GM19238 (cell line): ENCODE measurements at regions not wholly inside any gene's neighbourhood (a gene's known extent, or its start where the extent isn't known, plus 50 kb on each side); places are given as distances from the start of the nearest gene placed in this dataset.
"Not testable (repeated sequence)": the region's sequence is repeated elsewhere in the genome, so short reads cannot be mapped to it uniquely, and the experiment has no call there.

Experiments
- DNase-seq: peaks from one replicate; pipeline ENCODE4 v3.0.0; 2011; ENCODE audit warnings: low spot score; ENCODE audit not compliant: insufficient read length

DNA sequence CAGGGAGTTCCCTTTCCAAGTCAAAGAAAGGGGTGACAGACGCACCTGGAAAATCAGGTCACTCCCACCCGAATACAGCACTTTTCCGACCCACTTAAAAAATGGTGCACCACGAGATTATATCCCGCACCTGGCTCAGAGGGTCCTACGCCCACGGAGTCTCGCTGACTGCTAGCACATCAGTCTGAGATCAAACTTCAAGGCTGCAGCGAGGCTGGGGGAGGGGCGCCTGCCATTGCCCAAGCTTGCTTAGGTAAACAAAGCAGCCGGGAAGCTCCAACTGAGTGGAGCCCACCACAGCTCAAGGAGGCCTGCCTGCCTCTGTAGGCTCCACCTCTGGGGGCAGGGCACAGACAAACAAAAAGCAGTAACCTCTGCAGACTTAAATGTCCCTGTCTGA is 277.8 kb upstream of the ARHGAP42 start:
- not testable (repeated sequence) for DNase-seq

DNA sequence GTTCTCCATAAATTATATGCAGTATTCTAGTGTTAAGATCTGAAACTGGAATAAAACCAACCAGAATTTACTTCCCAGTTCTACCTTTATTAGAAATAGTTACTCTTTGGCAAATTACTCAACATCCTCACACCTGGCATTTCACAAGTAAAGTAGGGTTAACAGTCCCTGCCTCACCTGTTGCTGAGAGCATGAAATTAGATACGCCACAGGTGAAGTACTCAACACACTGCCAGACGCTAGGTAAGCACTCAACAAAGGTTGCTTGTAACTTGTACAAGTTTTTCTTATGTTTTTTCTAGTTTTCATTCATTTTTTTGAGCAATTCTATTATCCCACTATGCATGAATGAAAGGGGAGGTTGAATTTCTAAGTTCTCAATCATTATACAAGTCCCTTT is 267.6 kb upstream of the ARHGAP42 start:
- no peak for DNase-seq

DNA sequence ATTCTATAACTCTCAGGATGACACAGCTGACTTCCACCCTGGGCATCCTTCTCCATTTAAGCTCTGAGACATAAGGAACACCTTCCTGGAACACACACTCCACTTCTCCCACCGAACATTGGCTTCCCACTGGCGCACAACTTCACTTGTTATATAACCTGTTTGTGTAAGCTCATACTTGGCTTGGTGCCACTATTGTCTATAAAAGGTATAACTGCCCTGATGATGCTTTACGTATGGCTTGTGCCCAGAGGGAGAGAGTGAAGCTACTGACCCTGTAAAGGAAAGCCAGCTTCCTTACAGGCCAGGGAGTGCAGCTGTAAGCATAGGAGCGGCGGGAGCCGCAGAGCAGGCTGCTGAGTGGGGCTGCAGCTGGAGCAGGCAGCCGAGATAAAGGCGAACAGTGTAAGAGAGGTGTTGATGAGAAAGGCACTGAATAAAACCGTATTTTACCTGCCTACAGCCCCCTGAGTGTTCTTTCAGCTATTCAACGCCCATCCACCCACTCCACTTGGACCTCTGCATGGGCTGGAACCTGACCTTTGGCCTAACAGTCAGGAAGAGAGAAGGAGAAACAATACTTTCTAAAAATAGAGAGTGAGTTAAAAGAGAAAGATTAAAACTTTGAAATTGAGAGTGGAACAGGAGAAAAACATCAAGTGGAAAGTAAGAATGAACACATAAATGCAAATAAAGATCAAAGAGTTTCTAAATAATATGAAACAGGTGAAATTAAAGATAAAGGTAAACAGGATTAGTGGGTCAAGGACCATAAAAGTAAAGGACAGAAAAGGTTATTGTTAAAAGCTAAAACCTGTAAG is 252.1 kb upstream of the ARHGAP42 start:
- DNase-seq: no peak

DNA sequence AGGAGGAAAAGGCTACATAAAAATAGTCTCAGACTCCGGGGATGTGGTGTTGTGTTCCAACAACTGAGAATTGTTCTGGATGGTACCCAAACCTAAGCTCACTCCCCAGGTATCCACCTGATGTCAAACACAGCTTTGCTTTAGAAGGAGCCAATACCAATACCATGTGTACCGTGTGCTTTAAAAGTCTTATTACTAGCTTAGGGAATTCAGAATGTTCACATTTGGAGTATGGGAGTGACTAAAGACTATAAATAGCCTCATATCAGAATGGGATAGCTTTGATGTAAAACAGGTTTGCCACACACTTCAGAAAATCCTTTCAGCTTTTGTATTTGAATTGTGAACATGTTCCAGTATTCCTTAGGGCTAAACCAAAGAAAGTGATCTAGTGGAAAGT is 248.7 kb upstream of the ARHGAP42 start:
- no peak for DNase-seq

DNA sequence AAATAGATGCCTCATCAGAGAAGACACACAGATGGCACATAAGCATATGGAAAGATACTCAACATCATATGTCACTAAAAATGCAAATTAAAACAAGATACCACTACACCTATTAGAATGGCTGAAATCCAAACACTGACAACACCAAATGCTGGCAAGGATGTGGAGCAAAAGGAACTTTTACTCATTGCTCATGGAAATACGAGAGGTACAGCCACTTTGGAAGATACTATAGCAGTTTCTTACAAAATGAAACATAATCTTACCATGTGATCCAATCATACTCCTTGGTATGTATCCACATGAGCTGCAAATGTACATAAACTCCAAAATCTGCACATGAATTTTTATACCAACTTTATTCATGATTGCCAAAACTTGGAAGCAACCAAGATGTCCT is 246.0 kb upstream of the ARHGAP42 start:
- no peak for DNase-seq

DNA sequence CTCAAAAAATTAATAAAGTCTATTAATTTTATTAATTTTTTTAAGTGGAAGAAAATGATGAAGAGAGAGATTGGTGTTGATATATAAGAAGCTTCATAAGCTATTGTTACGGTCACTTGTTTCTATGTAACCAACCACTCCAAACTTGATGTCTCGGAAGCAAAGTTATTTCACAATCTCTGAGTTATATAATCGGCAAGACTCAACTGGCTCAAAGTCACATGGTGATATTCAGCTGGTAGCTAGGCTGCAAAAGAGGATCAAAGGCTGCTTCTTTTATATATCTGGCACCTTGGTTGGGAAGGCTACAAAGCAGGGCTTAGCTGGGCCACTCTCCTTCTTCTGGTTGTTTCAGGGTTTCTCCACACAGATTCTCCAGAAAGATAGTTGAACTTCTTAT is 245.1 kb upstream of the ARHGAP42 start:
- DNase-seq: no peak

DNA sequence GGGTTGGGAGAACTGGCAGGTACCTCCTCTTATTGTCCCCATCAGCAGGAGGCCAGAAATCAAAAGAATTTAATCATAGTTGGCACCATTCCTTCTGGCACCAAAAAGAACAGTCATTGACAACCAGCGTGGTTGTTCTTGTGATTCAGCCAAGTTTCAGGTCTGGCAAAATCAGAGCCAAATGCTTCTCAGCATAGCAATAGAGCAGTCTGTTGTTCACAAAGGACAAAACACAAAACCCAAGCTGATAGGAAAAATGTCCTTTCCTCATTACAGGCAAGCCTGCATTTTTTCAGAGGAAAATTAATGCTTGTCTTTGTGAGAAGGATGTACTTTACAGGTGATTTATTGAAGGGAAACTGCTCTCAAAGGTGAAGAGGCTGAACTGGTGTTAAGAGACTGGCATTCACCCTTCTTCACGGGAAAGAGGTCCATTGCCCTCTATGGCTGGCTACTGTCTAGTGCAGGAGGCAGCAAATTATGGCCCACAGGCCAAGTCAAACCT is 241.8 kb upstream of the ARHGAP42 start:
- no peak for DNase-seq

DNA sequence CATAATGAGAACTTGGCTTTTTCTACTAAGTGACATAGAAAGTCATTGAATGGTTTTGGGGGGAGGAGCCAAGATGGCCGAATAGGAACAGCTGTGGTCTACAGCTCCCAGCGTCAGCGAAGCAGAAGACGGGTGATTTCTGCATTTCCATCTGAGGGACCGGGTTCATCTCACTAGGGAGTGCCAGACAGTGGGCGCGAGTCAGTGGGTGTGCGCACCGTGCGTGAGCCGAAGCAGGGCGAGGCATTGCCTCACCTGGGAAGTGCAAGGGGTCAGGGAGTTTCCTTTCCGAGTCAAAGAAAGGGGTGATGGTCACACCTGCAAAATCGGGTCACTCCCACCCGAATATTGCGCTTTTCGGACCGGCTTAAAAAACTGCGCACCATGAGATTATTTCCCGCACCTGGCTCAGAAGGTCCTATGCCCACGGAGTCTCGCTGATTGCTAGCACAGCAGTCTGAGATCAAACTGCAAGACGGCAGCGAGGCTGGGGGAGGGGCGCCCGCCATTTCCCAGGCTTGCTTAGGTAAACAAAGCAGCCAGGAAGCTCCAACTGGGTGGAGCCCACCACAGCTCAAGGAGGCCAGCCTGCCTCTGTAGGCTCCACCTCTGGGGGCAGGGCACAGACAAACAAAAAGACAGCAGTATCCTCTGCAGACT is 235.2 kb upstream of the ARHGAP42 start:
- DNase-seq: not testable (repeated sequence)

DNA sequence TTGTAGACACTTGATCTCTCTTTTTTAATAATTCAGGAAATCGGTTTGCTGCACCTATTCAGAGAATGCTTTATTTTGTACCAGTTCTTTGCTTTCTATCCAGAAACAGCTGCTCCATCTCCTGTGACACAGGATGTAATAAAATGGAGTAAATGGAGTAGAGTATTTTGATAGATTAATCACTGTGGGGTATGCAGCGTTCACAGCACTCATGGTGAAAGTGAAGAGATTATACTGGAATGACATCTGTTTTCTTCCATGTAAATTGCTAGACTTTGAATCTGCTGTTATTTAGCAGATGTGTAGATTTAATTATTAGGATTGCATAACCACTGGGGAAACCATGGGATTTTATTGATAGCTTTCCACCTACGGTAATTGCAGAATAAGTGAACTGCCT is 227.3 kb upstream of the ARHGAP42 start:
- DNase-seq: no peak

DNA sequence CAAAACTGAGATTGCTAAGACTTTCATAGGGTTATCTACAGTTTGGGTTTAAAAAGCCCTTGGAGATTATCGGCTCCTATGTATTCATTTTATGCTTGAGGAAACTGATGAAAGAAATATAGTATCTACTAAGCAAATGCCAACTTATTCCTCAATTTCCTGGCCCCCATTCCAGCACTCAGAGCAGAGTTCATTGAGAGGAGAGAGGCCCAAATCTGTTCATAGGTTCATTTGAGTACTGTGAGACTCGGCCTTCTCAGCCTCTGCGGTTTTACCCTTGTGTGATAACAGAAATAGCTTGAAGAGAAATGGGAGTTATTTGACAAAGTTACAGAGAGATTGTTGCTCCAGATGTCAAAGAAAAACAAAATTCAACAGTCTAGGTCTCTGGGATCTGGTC is 226.7 kb upstream of the ARHGAP42 start:
- DNase-seq: no peak

DNA sequence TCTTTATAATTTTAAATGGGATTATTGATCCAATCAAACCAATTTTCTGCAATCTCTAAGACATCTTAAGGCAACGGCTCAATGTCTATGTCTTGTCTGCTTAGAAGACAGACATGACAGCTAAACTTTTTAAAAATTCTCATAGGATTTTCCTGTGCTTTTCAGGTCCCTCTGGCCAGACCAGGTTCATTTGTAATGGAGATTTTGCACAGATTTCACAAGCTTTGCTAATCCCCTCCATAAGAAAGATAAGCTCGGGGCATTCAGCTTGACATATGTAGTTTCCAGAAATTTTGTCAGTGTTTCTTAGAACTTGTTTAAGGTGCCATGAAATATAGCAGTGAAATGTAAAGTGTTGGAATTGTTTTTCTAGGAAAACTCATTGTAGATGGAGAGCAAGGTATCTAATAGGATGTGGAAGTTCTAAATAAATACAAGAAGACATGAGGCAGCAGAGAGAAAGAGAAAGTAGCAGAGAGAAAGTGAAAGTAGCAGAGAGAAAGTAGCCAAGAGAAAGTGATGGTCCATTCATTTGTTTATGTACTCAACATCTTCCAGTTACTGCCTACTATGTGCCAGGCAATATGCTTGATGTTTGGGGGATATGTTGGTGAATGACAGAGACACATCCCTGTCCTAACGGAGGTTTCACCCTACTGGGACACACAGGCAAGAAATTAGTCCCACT is 219.1 kb upstream of the ARHGAP42 start:
- no peak for DNase-seq

DNA sequence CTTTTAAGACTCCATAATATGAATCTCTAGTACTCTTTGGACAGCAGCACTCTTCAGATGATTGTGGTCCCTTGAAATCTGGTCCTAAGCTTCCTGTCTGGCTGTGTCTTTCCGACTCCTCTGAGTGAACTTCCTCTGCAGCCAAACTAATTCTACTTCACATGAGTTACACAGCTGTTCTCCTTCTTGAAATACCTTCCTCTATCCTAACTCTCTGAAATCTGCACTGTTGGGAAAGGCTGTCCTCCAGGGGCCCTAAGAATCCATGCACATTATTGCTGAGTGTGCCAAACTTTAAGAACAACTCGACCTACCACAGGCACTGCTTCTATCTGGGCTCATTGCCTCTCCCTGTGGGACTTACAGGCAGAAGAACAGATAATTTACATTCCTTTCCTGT is 217.3 kb upstream of the ARHGAP42 start:
- DNase-seq: no peak

DNA sequence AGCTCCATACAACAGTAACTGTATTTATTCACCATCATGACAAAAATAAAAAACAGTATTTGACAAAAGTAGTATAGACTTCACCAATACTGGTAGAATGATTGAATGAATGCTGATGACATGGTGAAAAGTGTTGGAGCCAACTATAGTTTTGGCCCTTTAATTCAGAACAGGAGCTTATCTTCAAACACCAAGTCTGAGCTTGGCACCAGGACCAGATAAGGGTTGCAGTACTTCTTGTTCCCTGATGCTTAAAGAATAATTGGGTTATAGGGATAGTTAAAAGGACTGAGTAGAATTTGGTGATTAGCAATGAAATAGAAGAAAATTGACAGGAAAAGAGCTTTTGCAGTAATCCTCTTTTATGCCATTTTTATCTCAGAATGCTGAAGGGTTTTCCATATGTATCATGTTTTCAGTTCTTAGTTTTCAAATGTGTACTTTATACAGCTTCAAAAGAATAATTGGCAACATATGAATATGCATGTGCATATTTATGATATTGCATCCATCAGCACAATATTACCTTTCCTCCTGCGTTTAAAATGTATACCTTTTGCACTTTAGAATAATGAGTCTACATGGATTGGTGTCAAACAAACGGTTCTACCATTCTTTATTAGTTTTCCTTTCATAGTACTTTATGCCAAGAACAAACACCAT is 214.2 kb upstream of the ARHGAP42 start:
- no peak for DNase-seq

DNA sequence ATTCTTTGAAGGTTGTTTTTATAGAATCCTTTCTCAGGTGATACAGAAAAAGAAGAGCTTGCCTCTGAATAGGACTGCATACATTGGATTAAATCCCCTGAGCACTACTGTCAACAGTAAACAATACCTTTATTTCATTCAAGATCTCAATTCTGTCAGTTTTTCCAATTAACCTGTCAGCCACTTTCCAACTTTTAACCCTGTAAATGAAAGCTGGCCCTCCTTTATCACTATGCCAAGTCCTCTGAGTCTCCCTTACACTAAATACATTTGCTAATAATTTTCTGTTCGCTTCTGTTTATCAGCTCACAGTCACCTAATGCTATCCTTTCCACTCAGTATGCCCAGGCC is 213.7 kb upstream of the ARHGAP42 start:
- no peak for DNase-seq

DNA sequence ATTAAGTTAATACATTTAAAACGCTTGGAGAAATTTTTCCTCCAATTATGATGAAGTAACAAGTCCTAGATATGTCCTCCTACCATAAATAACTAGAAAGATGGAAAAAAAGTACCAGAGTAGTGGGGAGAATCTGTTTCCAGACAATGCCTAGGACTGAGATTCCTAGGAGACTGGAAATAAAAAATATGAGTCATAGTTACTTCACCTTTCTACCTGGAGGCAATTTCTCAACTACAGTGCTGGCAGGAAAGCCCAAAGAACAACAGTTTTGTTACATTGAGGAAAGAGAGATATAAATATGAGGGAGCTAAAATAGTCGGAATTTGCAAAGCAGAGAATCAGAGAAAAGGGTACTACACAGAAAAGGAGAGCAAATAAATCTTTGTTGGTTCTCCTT is 202.1 kb upstream of the ARHGAP42 start:
- no peak for DNase-seq

DNA sequence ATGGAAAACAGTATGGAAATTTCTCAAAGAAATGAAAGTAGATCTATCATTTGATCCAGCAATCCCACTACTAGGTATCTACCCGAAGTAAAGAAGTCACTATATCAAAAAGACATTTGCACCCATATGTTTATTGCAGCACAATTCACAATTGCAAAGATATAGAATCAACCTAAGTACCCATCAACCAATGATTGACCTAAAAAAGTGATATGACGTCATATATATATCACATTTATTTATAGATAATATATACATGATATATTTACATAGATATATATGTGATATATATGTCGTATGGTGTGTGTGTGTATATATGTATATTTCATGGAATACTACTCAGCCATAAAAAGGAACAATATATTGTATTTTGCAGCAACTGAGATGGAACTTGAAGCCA is 188.3 kb upstream of the ARHGAP42 start:
- DNase-seq: no peak

DNA sequence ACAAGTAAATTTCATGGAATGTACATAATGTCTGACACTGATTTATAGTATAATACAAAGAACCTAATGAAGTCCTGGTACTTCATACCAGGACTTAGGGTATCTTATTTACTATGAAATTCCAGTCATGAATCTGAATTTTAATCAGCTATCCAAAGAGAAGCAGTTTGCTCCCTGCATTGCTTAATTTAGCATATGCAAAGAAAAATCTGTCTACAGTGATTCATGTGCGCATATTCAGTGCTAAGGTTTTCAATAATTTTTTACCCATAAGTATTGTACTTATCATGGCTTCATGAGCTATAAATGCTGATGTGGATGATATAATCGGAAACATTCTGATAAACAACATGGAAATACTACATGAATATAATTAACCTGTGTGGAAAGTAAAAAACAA is 185.6 kb upstream of the ARHGAP42 start:
- no peak for DNase-seq

DNA sequence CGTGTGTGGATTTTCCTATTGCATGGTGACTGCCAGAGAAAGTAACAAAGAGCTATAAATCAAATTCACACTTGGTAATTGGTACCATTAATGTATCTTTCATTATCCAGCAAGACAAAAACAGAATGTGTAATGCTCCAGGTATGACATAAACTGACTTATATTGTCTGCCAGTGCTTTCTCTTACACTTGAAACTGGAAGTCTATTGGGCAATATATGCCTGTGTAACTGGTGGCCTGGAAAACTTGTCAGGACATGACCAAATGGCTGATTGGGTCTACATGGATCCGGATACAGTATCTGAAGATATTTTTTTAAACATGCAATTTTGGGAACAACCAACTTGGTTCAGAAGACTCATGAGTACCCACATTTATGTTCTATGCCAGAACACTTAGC is 174.6 kb upstream of the ARHGAP42 start:
- DNase-seq: no peak

DNA sequence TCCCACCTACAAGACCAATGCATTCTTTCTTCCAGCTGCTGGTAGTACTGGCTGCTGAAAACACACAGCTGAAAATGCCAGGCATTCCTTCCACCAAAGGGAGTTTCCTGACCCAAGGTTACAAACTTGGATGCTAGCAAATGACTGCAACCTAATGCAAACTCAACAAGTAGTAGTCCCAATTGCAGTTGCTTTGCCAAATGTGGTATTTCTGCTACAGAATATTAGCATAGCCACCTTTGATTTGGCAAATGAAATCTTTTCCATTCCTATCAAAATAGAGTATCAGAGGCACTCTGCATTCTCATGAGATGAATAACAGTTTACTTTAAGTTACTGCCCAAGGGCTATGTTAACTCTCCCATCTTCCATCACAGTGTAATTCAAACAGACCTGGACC is 172.0 kb upstream of the ARHGAP42 start:
- DNase-seq: no peak

DNA sequence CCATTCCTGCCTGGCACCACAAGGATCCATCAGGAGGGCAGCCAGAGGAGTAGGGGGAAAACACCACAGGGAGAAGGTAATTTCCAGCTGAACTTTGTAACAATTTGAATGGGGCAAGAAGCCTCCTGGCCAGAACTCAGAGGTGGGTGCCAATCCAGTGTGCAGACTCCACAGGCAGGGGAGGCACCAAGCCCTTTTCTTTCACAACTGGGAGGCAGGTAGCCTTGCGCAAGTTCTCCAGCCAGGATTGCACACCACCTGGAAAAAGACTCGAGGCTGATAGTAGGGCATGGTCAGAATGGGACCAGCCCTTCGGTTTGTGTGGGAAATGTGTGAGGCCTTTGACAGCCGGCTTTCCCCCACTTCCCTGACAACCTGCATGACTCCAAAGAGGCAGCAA is 161.9 kb upstream of the ARHGAP42 start:
- DNase-seq: no peak

DNA sequence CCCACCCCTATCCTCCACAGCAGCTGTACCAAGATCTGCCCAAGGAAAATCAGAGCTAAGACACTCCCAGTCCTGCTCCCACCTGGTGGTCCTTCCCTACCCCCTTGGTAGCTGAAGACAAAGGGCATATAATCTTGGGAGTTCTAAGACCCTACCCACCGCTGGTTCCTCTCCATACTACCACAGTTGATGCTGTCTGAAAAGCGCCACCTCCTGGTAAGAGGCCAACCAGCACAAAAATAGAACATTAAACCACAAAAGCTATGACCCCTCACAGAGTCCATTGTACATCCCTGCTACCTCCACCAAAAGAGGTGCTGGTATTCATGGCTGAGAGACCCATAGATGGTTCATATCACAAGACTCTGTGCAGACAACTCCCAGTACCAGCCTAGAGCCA is 161.5 kb upstream of the ARHGAP42 start:
- DNase-seq: no peak

DNA sequence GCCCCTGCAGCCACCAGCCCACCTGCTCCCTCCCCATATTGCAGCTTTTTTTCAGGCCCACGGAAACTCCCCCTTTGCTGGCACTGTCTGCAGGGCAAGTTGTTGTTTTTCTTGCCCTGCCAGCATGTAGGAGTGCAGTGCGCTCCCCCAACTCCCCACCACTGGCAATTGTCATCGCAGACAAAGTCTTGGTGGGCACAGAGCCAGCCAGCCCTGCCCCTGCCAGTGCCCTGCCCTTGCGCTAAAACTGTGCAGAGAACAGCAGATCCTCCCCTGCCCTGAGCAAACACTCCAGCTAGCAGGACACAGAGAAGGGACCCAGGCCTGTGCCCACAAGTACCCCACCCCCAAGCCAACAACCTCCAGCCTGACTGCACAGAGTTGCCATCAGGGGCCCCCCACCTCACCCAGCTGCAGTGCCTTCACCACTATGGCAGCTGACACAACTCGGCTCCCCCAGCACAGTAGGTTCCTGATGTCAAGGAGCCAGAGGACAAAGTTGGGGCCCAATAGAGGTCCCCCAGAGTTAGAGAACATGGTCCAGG is 158.1 kb upstream of the ARHGAP42 start:
- no peak for DNase-seq
